ENCODE measurements at regions not wholly inside any gene's neighbourhood (a gene's known extent, or its start where the extent isn't known, plus 50 kb on each side); places are given as distances from the start of the nearest gene placed in this dataset.

DNA sequence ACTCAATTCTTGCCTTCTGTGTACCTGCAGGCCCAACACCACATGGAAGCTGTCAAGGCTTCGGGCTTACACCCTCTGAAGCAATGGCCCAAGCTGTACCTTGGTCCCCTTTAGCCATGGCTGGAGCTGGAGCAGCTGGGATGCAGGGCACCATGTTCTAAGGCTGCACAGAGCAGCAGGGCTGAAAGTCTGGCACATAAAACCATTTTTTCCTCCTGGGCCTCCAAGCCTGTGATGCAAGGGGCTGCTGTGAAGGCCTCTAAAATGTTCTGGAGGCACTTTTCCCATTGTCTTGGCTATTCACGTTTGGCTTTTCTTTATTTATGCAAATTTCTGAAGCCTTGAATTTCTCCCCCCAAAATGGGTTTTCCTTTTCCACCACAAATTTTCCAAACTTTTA is 102.1 kb upstream of the SLC5A12 start:
- ATAC-seq (no peak), DNase-seq (ENCODE audit: low read depth, low spot score) (no peak)
- ChIA-PET CTCF (no interaction called here), POLR2A (no interaction called here)
- H3K27ac ChIP-seq (ENCODE audit: low read length): no peak overlapping the region
- H3K4me3 ChIP-seq (ENCODE audit: low read depth in 2 of 2, low read length in 2 of 2): no peak overlapping the region
- no TSS peak for BruUV-seq (replicated peaks)
- no peaks in the 10 kb centered on the region for H3K36me3 ChIP-seq (ENCODE audit: control insufficient read depth, insufficient read depth, low read length)
- intact Hi-C loops (cut with micrococcal nuclease; ENCODE audit: unreplicated experiment) (no loop called here), in situ Hi-C loops (cut with HindIII; ENCODE audit: low pct_unique_long_range_greater_than_20kb, low sequenced_read_pairs) (no loop called here)
- peaks cover 4% of the 10 kb centered on the region; the same call in 1 of the 2 replicates for H3K9me3 ChIP-seq (ENCODE audit: control insufficient read depth, insufficient read depth, low read depth, low read length)
- H3K4me1 ChIP-seq (ENCODE audit: control insufficient read depth, insufficient read depth, low read length): no peaks in the 10 kb centered on the region
- TF ChIP-seq SIN3A (IDR thresholded peaks at IDR 0.05; ENCODE audit: borderline replicate concordance, insufficient read depth, low read depth, low read length) (no peak), POLR2AphosphoS5 (IDR thresholded peaks at IDR 0.05; ENCODE audit: low read depth, low read length) (no peak), CTCF (IDR thresholded peaks at IDR 0.05) (no peak), TCF7L2 (IDR thresholded peaks at IDR 0.05; ENCODE audit: low read depth, low read length) (no peak)
- TF ChIP-seq, protein P1, sequence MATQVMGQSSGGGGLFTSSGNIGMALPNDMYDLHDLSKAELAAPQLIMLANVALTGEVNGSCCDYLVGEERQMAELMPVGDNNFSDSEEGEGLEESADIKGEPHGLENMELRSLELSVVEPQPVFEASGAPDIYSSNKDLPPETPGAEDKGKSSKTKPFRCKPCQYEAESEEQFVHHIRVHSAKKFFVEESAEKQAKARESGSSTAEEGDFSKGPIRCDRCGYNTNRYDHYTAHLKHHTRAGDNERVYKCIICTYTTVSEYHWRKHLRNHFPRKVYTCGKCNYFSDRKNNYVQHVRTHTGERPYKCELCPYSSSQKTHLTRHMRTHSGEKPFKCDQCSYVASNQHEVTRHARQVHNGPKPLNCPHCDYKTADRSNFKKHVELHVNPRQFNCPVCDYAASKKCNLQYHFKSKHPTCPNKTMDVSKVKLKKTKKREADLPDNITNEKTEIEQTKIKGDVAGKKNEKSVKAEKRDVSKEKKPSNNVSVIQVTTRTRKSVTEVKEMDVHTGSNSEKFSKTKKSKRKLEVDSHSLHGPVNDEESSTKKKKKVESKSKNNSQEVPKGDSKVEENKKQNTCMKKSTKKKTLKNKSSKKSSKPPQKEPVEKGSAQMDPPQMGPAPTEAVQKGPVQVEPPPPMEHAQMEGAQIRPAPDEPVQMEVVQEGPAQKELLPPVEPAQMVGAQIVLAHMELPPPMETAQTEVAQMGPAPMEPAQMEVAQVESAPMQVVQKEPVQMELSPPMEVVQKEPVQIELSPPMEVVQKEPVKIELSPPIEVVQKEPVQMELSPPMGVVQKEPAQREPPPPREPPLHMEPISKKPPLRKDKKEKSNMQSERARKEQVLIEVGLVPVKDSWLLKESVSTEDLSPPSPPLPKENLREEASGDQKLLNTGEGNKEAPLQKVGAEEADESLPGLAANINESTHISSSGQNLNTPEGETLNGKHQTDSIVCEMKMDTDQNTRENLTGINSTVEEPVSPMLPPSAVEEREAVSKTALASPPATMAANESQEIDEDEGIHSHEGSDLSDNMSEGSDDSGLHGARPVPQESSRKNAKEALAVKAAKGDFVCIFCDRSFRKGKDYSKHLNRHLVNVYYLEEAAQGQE (IDR thresholded peaks at IDR 0.05; ENCODE audit: insufficient read depth in 1 of 2, low read depth in 2 of 2, low read length in 1 of 2): no peak
- H3K27me3 ChIP-seq (ENCODE audit: control insufficient read depth, insufficient read depth, low read length): no peaks in the 10 kb centered on the region

DNA sequence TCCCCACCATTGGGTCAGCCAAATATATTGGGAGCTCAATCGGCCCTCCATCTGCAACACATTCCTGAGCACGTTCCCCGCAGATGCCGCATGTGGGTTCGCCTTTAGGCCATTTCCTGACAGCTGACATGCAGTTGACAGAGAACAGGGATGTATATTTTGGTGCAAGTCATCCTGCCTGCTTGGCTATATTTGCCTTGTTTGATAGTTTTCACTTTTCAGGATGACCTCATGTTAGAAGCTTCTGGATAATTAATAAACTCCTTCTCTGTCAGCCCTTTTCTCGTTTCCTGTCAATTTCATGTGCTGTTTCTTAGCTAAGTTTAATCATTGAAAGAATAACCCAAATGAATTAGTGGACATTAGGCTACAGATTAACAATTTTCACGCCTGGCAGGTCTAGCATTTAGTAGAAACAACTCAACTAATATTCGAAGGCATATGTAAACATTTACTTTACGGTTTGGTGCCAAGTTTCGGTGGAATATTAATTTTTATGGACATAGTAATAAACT is 105.8 kb upstream of the SLC5A12 start:
- Histone ChIP-seq H3K36me3 (ENCODE audit: control insufficient read depth, insufficient read depth, low read length) (no peaks in the 10 kb centered on the region), H3K27ac (ENCODE audit: low read length) (no peak overlapping the region), H3K27me3 (ENCODE audit: control insufficient read depth, insufficient read depth, low read length) (no peaks in the 10 kb centered on the region), H3K4me3 (ENCODE audit: low read depth in 2 of 2, low read length in 2 of 2) (no peak overlapping the region), H3K9me3 (ENCODE audit: control insufficient read depth, insufficient read depth, low read depth, low read length) (peaks cover 4% of the 10 kb centered on the region; the same call in 1 of the 2 replicates), H3K4me1 (ENCODE audit: control insufficient read depth, insufficient read depth, low read length) (no peaks in the 10 kb centered on the region)
- in situ Hi-C loops (cut with HindIII; ENCODE audit: low pct_unique_long_range_greater_than_20kb, low sequenced_read_pairs): no loop called here
- intact Hi-C loops (cut with micrococcal nuclease; ENCODE audit: unreplicated experiment): no loop called here
- BruUV-seq (replicated peaks): no TSS peak
- DNase-seq (ENCODE audit: low read depth, low spot score): no peak
- ChIA-PET POLR2A (no interaction called here), CTCF (no interaction called here)
- TF ChIP-seq CTCF (IDR thresholded peaks at IDR 0.05) (no peak), SIN3A (IDR thresholded peaks at IDR 0.05; ENCODE audit: borderline replicate concordance, insufficient read depth, low read depth, low read length) (no peak), POLR2AphosphoS5 (IDR thresholded peaks at IDR 0.05; ENCODE audit: low read depth, low read length) (no peak), TCF7L2 (IDR thresholded peaks at IDR 0.05; ENCODE audit: low read depth, low read length) (no peak)
- TF ChIP-seq, protein P1 (IDR thresholded peaks at IDR 0.05; ENCODE audit: insufficient read depth in 1 of 2, low read depth in 2 of 2, low read length in 1 of 2): no peak
- ATAC-seq: no peak

All from Panc1 (cell line).